ENCODE measurements at regions not wholly inside any gene's neighbourhood (a gene's known extent, or its start where the extent isn't known, plus 50 kb on each side); places are given as distances from the start of the nearest gene placed in this dataset.

DNA sequence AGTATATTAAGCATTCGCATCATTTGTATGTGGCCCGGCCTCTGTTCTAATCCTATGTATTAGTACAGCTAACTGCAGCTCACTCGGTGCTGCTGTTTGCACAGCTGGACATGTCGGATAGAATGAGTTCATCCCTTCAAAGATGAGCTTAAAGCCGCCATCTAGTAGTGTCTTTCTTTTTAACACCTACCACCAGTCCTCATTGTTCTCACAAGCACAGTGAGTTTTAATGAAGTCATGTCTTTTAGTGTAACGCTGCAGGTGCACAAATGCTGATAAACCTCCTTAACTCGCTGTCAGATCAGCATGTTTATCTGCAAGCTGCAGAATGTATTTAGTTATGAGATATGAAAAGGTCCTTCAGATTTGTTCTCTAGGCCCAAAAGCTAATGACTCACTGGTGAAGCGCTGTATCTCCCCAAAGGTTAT lies 247.5 kb downstream of the MTERF1 start:
- no peak for DNase-seq

DNA sequence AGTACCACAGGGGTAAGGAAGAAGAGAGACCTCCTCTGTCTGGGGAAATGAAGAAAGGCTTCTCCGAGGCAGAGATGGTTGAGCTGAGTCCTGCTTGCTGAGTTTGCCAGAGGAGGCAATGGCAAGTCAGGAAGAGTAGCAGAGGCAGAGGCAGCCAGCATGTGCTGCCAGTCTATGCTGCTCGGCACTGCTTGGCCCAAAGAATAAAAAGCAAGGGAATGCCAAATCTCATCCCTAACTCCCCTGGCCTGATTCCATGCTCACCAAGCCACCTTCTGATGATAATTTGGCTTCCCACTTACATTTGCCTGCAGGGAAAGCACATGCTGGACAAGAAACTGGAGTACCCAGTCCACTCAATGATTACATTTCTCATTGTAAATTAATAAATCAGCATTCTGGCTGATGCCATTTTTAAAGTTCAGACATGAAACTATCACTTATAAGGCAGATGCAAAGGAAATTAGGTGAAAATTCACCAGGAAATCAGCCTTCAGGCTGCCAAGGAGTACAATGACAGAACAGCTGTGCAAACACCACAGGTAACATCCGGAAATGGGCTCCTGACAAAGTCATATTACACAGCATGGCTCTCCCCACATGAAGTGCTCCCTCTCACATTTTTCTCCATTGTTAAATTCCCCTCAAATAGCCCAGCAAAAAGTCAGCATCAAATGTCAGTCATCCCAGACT lies 245.9 kb downstream of the MTERF1 start:
- DNase-seq: no peak

DNA sequence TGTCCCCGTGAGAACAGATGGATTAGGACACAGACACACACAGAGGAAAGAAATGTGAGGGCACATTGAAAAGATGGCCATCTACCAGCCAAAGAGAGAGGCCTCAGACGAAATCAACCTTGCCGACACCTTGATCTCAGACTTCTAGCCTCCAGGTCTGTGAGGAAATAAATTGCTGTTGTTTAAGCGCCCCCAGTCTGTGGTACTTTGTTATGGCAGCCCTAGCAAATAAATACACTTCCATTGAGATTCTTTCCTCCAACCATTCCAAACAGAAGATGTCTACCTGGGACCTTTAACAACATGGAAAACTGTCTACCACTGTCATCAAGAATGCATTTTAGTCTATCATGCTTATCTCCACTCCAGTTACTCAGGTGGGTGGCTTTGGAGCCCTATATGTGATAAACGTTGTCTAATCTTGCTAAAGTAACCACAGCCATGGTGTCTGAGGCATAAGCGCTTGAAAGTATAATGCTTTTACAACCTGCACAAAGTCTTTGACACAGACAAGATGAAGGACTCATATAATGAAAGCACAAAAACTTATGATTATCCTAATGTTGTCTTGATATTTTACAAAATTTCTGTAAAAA lies 244.3 kb downstream of the MTERF1 start:
- peak; percentile 15 for DNase-seq

GRCh38 chr7:91636728-91637127 lies 243.8 kb downstream of the MTERF1 start:
- DNase-seq: no peak

DNA sequence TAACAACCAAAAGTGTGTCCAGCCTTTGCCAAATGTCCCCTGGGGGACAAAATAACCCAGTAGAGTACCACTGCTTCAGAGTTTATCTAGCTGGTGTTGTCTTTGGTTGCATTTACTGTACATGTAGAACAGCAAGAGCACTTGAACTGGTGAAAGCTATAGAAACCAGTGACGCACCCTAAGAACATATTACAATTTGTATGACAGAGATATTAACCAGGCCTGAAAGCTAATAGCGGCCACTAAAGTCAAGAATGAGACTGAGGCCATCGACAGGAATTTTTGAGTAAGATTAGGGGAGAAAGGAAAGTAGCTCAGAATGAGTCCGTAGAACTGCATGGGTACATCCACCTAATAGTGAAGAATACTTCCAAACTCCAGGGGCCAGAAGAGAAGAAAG lies 236.2 kb downstream of the MTERF1 start:
- DNase-seq: no peak

DNA sequence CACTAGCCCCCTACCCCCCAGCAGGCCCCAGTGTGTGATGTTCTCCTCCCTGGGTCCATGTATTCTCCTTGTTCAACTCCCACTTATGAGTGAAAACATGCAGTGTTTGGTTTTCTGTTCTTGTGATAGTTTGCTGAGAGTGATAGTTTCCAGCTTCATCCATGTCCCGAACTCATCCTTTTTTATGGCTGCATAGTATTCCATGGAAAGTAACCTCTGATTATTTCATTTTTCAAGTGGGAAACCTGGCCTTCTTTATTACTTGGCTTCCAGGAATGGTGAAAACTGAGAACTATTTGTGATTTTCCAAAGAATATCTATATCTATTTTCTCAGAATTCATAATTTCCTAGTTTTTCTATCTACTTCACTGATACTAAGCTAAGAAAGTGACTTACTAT lies 235.0 kb downstream of the MTERF1 start:
- no peak for DNase-seq

DNA sequence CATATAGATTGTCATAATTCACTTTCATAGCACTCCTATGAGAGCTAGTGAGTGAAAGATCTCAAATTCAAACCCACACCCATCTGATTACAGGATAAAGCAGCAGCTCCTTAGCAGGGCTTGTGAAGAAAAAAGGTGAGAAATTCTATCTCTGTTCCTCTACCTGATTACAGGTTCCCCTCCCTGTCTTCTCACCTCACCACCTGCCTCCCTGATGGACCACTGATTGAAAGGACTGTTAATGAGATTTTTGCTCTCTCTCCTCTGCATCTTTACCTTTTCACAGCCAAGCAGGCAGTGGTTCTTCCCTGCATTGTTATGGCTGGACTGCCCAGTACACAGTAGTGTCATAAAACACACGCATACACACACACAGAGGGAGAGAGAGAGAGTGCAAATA lies 228.5 kb downstream of the MTERF1 start:
- no peak for DNase-seq

GRCh38 chr7:91653286-91653685 lies 227.2 kb downstream of the MTERF1 start:
- DNase-seq: no peak

DNA sequence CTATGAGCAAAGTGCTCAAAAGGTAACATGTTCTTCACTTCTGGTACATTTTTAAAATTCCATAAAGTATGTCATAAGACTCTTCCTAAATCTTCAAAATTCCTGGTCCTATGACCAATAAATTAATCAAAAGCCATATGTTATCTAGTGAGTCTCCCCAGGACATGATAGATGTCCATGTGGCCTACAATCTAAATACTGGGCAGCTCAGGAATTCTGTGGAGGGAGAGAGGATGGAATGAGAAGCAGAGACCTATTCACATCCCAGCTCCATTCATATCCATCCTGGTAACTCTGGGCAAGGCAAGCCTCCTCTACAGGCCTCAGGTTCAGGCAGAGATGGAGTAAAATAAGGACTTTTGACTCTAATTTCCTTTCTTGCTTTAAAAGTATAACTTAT lies 224.8 kb downstream of the MTERF1 start:
- no peak for DNase-seq

GRCh38 chr7:91656541-91657482 lies 223.7 kb downstream of the MTERF1 start:
- DNase-seq: no peak

DNA sequence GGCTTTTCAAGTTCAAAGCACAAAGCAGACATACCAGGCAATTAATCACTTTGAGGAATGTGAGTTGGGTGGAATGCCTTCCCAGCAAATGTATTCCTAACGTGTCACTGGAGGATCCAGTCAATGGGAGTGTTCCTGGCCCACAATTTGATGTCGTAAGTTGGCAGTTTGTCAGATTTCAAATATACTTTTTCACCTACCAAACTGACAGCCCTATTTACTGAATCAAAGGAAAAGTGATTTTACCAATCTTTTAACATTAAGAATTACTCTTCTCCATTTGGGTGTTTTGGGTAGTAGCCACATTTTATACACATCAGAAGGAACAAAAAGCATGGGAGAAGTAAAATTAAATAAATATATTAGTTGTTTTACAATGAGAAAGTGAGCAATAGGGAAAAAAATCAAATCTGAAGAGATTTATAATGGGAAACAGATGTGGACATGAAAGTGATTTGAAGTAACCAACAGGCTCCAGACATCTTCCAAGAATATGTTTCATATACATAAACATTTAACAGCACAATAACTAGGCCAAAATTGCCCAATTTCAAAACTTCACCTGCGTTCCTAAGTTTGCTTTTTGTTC lies 222.9 kb downstream of the MTERF1 start:
- no peak for DNase-seq

DNA sequence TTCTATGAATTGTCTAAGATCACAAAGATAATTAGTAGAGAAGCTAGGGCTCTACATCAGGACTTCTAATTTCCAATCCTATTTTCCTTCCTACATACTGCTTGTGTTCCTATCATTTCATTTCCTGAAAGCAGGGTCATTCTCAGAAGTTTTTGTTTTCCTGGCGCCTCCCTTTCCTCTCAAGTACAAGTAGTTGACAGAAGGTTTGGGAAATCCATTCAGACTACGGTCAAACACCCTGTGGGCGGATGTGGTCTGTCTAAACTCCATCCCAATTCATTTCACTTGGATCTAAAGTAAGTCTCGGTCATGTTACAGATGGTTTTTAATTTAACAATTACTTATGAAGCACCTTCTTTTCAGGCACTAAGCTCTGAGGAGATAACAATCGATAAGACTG lies 221.4 kb downstream of the MTERF1 start:
- no peak for DNase-seq

GRCh38 chr7:91660734-91661356 lies 219.7 kb downstream of the MTERF1 start:
- no peak for DNase-seq

DNA sequence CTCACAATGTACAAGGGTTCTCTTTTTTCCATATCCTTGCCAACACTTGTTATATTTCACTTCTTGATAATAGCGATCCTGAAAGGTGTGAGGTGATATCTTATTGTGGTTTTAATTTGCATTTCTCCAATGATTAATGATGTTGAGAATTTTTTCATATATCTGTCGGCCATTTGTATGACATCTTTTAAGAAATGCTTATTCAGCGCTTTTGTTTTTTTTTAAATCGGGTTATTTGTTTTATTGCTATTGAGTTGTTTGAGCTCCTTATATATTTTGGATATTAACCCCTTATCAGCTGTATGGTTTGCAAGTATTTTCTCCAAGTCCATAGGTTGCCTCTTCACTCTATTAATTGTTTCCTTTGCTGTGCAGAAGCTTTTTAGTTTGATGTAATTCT lies 218.8 kb downstream of the MTERF1 start:
- DNase-seq: no peak

- DNase-seq: no peak
Observed at GRCh38 chr7:91668217-91668616, 212.3 kb downstream of the MTERF1 start.

DNA sequence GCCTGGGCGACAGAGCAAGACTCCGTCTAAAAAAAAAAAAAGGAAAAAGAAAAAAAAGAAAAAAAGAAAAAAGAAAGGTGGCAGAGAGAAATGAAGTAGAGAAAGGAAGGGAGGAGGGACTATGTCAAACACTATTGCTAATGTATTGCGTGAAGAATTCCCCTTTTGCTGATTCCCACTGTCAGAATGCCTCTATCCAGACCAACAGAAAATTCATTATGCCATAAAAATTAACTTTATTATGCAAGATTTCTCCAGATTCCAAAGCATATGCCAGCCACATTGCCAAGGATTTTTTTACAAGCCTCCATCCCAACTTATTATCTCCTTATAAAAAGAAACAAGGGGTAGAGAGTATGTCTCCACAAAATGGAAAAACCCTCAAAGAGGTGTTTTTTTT lies 209.3 kb downstream of the MTERF1 start:
- no peak for DNase-seq

GRCh38 chr7:91674470-91674869 lies 206.0 kb downstream of the MTERF1 start:
- DNase-seq: no peak

DNA sequence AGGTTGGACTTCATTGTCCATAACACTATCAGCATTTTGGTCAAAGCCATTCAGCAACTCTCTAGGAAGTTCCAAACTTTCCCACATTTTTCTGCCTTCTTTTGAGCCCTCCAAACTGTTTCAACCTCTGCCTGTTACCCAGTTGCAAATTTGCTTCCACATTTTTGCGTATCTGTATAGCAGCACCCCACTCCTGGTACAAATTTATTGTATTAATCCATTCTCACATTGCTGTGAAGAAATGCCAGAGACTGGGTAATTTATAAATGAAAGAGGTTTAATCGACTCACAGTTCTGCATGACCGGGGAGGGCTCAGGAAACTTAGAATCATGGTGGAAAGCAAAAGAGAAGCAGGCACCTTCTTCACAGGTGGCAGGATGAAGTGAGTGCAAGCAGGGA lies 198.8 kb downstream of the MTERF1 start:
- DNase-seq: no peak

- no peak for DNase-seq
Observed at GRCh38 chr7:91683823-91684222, 196.7 kb downstream of the MTERF1 start.

DNA sequence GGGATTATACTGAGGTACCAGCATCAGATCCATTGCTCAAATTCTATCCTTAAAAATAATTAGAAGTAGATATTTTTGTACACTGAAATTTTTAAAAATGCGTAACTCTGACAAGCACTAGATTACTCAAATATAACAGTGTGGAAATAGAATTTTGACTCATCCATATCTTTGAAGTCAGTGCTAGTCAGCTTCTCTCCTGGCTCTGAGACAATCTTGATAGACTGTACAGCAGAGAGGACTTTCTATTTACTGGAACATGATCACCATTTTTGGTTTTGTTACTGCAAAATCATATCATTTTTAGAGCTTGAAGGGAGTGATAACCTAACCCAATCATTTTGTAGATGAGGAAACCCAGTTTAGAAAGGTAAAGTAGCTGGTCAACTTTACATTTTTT lies 195.0 kb downstream of the MTERF1 start:
- no peak for DNase-seq

DNA sequence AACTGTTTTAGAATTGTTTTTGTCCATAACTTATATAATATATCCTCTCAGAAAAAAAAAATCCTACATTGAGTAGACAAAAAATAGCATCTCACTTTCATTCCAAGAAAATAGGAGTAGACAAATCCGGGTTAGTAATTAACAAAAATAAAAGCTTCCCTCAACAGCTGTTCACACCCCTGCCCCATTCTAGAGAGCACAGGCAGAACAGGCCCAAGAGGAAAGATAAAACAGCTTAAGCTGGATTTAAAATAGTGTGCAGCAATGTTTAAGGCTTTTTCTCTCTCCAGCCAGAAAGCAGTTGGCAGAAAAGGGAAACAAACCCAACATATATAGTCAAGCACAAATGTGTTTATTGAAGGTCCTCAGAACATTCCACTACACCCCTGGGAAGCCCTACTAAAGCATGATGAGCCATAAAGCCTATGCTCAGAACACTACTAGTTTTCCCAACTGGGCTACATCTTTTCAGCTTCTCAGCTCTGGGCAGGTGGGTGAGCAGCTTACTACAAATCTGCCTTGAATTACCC lies 189.9 kb downstream of the MTERF1 start:
- DNase-seq: no peak

GRCh38 chr7:91691865-91692264 lies 188.6 kb downstream of the MTERF1 start:
- DNase-seq: no peak
